Rectal smooth muscle tissue (tissue), 1 donor: ENCODE measurements at regions not wholly inside any gene's neighbourhood (a gene's known extent, or its start where the extent isn't known, plus 50 kb on each side); places are given as distances from the start of the nearest gene placed in this dataset.

ENCODE experiments used
- H3K27ac ChIP-seq: one replicate; pipeline ENCODE4 v1.7.0; 2013; ENCODE audit warnings: low read depth, low read length, inconsistent platforms
- H3K27me3 ChIP-seq: one replicate; pipeline ENCODE4 v1.7.0; 2013; ENCODE audit warnings: low read length; ENCODE audit not compliant: control insufficient read depth, insufficient read depth
- H3K36me3 ChIP-seq: one replicate; pipeline ENCODE4 v1.7.0; 2013; ENCODE audit warnings: low read length; ENCODE audit not compliant: control insufficient read depth, insufficient read depth
- H3K4me1 ChIP-seq: one replicate; pipeline ENCODE4 v1.7.0; 2013; ENCODE audit warnings: low read length; ENCODE audit not compliant: control insufficient read depth, insufficient read depth
- H3K4me3 ChIP-seq: one replicate; pipeline ENCODE4 v1.7.0; 2013; ENCODE audit warnings: low read length
- H3K9ac ChIP-seq: one replicate; pipeline ENCODE4 v1.7.0; 2013; ENCODE audit warnings: low read length

DNA sequence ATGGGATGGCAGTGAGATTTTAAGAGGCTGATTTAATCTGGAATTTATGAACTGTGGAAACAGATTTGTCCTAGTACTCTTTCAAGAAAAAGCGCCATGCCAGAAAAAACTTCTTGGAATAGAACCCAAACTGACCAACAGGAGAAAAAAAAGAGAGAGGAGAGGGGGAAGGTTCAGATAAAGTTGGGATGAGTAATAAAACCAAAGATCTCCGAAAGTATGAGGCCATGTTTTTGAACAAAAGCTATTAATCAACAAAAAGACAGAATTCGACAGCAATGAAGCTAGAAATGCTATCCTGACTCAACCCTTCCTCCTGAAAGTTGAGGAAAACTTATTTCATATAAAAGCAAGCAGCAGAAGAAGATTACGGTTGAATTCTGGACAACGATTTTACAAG is 135.5 kb downstream of the CEMIP2 start:
- Histone ChIP-seq H3K4me3 (no peak overlapping the region), H3K4me1 (no peaks in the 10 kb centered on the region), H3K9ac (no peak overlapping the region), H3K27me3 (no peaks in the 10 kb centered on the region), H3K27ac (no peak overlapping the region), H3K36me3 (no peaks in the 10 kb centered on the region)

DNA sequence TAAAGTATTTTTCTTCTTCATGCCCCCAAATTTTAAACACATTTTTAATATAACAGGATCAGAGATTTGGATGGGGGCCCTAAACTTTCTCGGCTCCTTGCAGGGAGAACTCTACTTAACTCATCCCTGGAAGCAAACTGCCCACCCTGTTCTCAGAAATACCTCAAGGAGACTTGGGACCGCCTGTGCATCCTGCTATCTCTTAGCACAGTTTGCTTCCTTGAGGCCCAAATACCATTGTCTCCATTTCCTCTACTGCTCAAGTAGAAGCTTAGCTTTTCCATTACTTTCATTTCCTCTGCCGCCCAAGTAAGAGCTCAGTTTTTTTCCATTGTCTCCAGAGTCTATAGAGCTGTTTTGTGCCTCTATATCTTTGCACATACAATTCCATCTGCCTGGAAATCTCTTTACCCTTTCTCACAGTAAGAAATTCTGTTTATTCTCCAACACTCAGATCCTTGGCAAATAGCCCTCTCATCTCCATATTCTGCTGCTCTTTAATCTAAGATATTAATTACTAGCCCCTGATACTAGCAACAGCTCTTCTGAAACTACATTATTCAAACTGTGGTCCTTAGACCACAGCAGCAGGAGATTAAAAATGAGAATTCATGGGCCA is 137.8 kb downstream of the CEMIP2 start:
- H3K27me3 ChIP-seq, result no peaks in the 10 kb centered on the region
- H3K4me1 ChIP-seq, result no peaks in the 10 kb centered on the region
- H3K9ac ChIP-seq, result no peak overlapping the region
- no peak overlapping the region for H3K4me3 ChIP-seq
- no peak overlapping the region for H3K27ac ChIP-seq
- H3K36me3 ChIP-seq, result no peaks in the 10 kb centered on the region

DNA sequence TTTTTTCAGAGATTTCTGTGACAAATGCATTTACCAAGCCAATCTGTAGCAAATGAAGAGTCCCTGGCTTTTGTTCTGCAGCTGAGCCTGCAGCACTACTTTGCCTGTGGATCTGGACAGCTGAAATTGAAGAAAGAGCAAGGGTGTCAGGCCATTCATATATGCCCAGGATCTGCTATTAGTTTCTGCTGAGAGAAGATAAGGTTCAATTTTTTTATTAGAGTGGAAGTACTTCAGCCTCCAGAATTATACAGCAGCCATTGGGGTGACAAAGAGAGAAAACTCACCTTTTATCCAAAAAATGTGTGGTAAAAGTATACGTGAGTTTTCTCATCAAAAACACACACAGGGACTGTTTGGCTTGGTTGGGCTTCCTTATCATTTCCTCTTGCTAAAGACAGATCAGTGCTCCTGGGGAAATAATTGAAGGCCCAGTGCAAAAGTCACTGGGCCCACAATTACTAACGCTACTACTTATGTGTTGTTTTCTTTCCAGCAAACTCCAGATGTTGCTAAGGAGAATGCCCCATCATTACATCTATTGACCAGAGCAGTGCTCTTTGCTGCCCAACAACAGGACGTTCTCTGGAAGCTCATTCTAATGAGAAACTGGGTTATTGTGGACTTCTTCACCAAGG is 138.6 kb downstream of the CEMIP2 start:
- Histone ChIP-seq H3K27me3 (no peaks in the 10 kb centered on the region), H3K36me3 (no peaks in the 10 kb centered on the region), H3K4me1 (no peaks in the 10 kb centered on the region), H3K4me3 (no peak overlapping the region), H3K9ac (no peak overlapping the region), H3K27ac (no peak overlapping the region)

- no peak overlapping the region for H3K27ac ChIP-seq
- H3K36me3 ChIP-seq, result no peaks in the 10 kb centered on the region
- no peaks in the 10 kb centered on the region for H3K4me1 ChIP-seq
- H3K27me3 ChIP-seq, result no peaks in the 10 kb centered on the region
- no peak overlapping the region for H3K4me3 ChIP-seq
- no peak overlapping the region for H3K9ac ChIP-seq
These were observed 140.1 kb downstream of the CEMIP2 start for GRCh38 chr9:71628247-71628646.

GRCh38 chr9:71627537-71627936 is 140.8 kb downstream of the CEMIP2 start:
- Histone ChIP-seq H3K4me3 (no peak overlapping the region), H3K27me3 (no peaks in the 10 kb centered on the region), H3K27ac (no peak overlapping the region), H3K9ac (no peak overlapping the region), H3K4me1 (no peaks in the 10 kb centered on the region), H3K36me3 (no peaks in the 10 kb centered on the region)

DNA sequence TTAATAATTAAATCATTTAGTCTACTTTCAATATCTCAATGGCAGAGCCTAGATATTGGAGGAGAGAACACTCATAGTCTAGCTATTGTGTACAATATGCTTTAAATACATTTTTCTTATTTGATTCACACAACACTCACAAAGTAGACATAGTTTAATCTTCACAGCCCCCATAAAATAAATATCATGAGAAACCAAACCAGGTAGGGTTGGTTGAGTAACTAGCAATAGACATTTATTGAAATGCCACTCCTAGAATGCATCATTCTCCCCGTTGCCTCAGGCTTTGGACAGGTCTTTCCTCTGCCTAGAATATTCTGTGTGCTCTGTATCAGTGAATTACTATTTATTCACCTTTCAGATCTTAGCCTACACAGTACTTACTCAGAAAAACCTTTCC is 141.9 kb downstream of the CEMIP2 start:
- H3K4me1 ChIP-seq, result no peaks in the 10 kb centered on the region
- no peak overlapping the region for H3K9ac ChIP-seq
- H3K4me3 ChIP-seq, result no peak overlapping the region
- no peak overlapping the region for H3K27ac ChIP-seq
- no peaks in the 10 kb centered on the region for H3K36me3 ChIP-seq
- H3K27me3 ChIP-seq, result no peaks in the 10 kb centered on the region

- no peak overlapping the region for H3K27ac ChIP-seq
- H3K4me3 ChIP-seq, result no peak overlapping the region
- H3K4me1 ChIP-seq, result no peaks in the 10 kb centered on the region
- no peak overlapping the region for H3K9ac ChIP-seq
- no peaks in the 10 kb centered on the region for H3K36me3 ChIP-seq
- H3K27me3 ChIP-seq, result no peaks in the 10 kb centered on the region
These were observed 143.6 kb downstream of the CEMIP2 start for GRCh38 chr9:71624728-71625127.

DNA sequence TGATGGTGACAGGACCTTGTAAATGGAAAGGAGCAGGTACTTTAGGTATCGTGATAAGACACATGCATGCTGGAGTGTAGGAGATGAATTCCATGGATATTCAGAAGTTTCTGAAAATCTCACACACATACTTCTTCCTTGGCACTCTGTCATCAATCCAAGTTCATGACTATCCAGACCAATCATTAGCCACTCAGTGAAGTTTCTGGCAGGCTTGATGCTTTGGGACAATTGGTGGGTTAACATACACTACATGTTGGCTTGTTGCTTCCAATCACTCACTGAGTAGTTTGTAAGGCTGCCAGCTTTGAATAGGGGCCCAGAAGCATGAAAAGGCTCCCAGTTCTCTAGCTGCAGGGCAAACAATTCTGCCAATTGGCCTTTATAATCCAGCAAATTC is 147.6 kb downstream of the CEMIP2 start:
- H3K27me3 ChIP-seq, result no peaks in the 10 kb centered on the region
- no peak overlapping the region for H3K4me3 ChIP-seq
- no peak overlapping the region for H3K9ac ChIP-seq
- H3K4me1 ChIP-seq, result no peaks in the 10 kb centered on the region
- H3K36me3 ChIP-seq, result no peaks in the 10 kb centered on the region
- no peak overlapping the region for H3K27ac ChIP-seq

DNA sequence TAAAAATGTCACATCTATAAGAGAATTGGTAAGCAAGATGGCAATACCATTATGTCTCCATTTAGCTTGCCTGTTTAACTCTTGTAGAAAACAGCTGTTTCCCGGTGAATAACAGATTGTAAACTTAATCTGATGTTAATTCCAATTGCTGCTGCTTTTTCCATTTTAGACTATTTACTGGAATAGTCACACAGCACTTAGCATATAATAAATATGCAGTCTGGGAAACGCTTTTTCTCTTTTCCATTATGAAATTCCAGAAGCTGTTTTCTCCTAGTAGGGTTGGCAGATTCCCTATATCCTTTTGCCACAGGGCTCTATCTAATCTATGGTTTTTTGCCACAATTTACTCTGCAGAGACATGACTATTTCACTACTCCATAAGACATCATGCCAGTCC is 148.0 kb downstream of the CEMIP2 start:
- no peaks in the 10 kb centered on the region for H3K36me3 ChIP-seq
- no peak overlapping the region for H3K9ac ChIP-seq
- H3K27me3 ChIP-seq, result no peaks in the 10 kb centered on the region
- no peak overlapping the region for H3K4me3 ChIP-seq
- H3K27ac ChIP-seq, result no peak overlapping the region
- H3K4me1 ChIP-seq, result no peaks in the 10 kb centered on the region

DNA sequence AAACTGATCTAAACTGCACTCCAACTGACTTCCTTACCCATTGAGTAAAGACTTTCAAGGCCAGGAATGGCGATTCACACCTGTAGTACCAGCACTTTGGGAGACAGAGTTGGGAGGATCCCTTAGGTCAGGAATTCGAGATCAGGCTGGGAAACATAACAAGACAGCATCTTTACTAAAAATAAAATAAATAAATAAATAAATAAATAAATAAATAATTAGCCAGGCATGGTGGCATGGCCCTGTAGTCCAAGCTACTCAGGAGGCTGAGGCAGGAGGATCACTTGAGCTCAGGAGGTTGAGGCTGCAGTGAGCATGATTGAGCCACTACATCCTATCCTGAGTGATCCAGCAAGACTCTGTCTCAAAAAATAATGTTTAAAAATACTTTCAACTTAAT is 148.4 kb downstream of the CEMIP2 start:
- Histone ChIP-seq H3K27ac (no peak overlapping the region), H3K4me1 (no peaks in the 10 kb centered on the region), H3K36me3 (no peaks in the 10 kb centered on the region), H3K9ac (no peak overlapping the region), H3K27me3 (no peaks in the 10 kb centered on the region), H3K4me3 (no peak overlapping the region)

DNA sequence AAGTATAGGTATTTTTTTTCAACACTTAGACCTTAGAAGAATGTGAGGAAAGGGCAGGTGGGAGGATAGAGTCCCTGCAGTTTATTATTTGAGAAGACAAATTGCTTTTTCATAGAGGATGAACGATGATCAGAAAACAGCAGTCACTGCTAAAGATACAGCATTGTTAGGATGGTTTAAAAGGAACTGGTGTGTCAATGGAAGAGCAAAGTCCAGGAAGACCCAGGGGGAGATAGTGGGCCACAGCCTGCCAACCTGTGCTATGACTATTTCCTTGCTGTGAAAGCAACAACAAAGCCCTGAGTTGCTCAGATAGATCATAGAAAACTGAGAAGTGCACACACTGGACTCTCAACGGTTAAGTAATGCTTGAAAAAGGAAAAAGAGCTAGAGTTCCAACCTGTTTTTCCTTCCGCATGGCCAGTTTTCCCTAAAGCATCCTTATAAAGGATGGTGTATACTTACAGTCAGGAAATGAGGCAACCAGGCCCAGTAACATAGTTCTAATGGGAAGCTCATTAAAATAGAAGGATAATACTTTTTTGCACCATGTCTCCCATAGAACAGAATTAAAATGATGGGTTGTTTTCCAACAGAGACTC is 153.8 kb downstream of the CEMIP2 start:
- Histone ChIP-seq H3K27ac (no peak overlapping the region), H3K9ac (no peak overlapping the region), H3K27me3 (no peaks in the 10 kb centered on the region), H3K4me1 (no peaks in the 10 kb centered on the region), H3K4me3 (no peak overlapping the region), H3K36me3 (no peaks in the 10 kb centered on the region)

- Histone ChIP-seq H3K36me3 (no peaks in the 10 kb centered on the region), H3K4me1 (no peaks in the 10 kb centered on the region), H3K27me3 (no peaks in the 10 kb centered on the region), H3K27ac (no peak overlapping the region), H3K4me3 (no peak overlapping the region), H3K9ac (no peak overlapping the region)
These were observed 155.4 kb downstream of the CEMIP2 start for GRCh38 chr9:71612889-71613288.

DNA sequence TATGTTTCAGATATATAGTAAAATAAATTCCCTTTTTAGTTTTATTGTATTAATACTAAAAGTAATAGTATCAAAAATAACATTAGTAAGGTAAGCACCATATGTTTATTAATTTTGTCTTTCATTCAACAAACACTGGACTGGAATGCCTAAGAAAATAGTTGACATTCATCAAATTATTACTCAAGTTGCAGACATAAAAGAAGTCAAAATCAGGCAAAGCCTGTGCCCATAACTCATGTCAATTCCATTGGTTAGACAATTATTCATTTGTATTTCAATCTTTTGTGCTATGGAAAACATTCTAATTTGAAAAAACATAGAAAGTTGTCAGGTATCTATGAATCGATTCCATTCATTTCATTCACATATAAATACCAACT is 158.9 kb downstream of the CEMIP2 start:
- Histone ChIP-seq H3K36me3 (no peaks in the 10 kb centered on the region), H3K9ac (no peak overlapping the region), H3K4me1 (no peaks in the 10 kb centered on the region), H3K27ac (no peak overlapping the region), H3K27me3 (no peaks in the 10 kb centered on the region), H3K4me3 (no peak overlapping the region)
